PC-3 (cell line): ENCODE measurements at regions not wholly inside any gene's neighbourhood (a gene's known extent, or its start where the extent isn't known, plus 50 kb on each side); places are given as distances from the start of the nearest gene placed in this dataset.
A peak's percentile ranks its signal among the peaks of the same experiment; 100 is the strongest.

Source experiments
- ATAC-seq: fragments of 200-7000 bp; cut with Tn5 transposase; 2 replicates; pipeline ENCODE4 v1.9.1; 2020; ENCODE audit warnings: mild to moderate bottlenecking, moderate library complexity
- BruUV-seq: library from RNA; stranded (reverse); fragments of 400-500 nt; replicated peaks from 2 replicates; lab custom pipeline; 2021; lab: Mats Ljungman, UMichigan
- CTCF ChIA-PET: fragments of 300-600 bp; sonication (Branson Sonifier 250); formaldehyde crosslinking; loops from one replicate; lab custom pipeline; 2022; ENCODE audit warnings: antibody characterized with exemption; lab: Charles Lee
- POLR2A ChIA-PET: fragments of 300-600 bp; sonication (Branson Sonifier 250); formaldehyde crosslinking; loops from one replicate; lab custom pipeline; 2022; ENCODE audit warnings: antibody characterized with exemption; ENCODE audit not compliant: unreplicated experiment; lab: Charles Lee
- DNase-seq: peaks from one replicate; pipeline ENCODE4 v3.0.0-alpha.2; 2015
- H2AFZ ChIP-seq: fragments of 300-600 bp; sonication (generic); 2 replicates; pipeline ENCODE4 v1.6.0; 2016; ENCODE audit warnings: antibody characterized with exemption, low read length
- H3F3A ChIP-seq: fragments of 300-600 bp; sonication (generic); one replicate; pipeline ENCODE4 v1.6.0; 2017; ENCODE audit warnings: antibody characterized with exemption, low read length, control low read depth, mild to moderate bottlenecking; ENCODE audit not compliant: unreplicated experiment
- H3K27ac ChIP-seq: fragments of 300-600 bp; sonication (generic); 2 replicates; pipeline ENCODE4 v1.5.1; 2016; ENCODE audit warnings: mild to moderate bottlenecking, low read length
- H3K27me3 ChIP-seq: fragments of 300-600 bp; sonication (generic); 2 replicates; pipeline ENCODE4 v1.6.1; 2016; ENCODE audit warnings: low read length, mixed read lengths
- H3K36me3 ChIP-seq: fragments of 300-600 bp; sonication (generic); 2 replicates; pipeline ENCODE4 v1.6.1; 2016; ENCODE audit warnings: low read depth, mixed run types, low read length, mixed read lengths
- H3K4me1 ChIP-seq: fragments of 300-600 bp; sonication (generic); 2 replicates; pipeline ENCODE4 v1.5.1; 2016; ENCODE audit warnings: low read length; ENCODE audit not compliant: insufficient read depth
- H3K4me2 ChIP-seq: fragments of 300-600 bp; sonication (generic); 2 replicates; pipeline ENCODE4 v1.6.0; 2016; ENCODE audit warnings: low read length
- H3K4me3 ChIP-seq: fragments of 300-600 bp; sonication (generic); 2 replicates; pipeline ENCODE4 v1.5.1; 2016; ENCODE audit warnings: mild to moderate bottlenecking, low read length, mixed read lengths
- H3K79me2 ChIP-seq: fragments of 300-600 bp; sonication (generic); 2 replicates; pipeline ENCODE4 v1.6.1; 2017; ENCODE audit warnings: low read length, mixed read lengths
- H3K9ac ChIP-seq: fragments of 300-600 bp; sonication (generic); 2 replicates; pipeline ENCODE4 v1.6.0; 2016; ENCODE audit warnings: mild to moderate bottlenecking, low read length
- H3K9me2 ChIP-seq: fragments of 300-600 bp; sonication (generic); replicated peaks from 2 replicates; pipeline ENCODE4 v1.6.1; 2016; ENCODE audit warnings: mixed run types, low read length, mixed read lengths
- H3K9me3 ChIP-seq: fragments of 300-600 bp; sonication (generic); 2 replicates; pipeline ENCODE4 v1.6.1; 2016; ENCODE audit warnings: low read length, mixed read lengths
- H4K20me1 ChIP-seq: fragments of 300-600 bp; sonication (generic); 2 replicates; pipeline ENCODE4 v1.6.1; 2016; ENCODE audit warnings: low read length, mixed read lengths
- EZH2 ChIP-seq: fragments of 300-600 bp; sonication (generic); IDR thresholded peaks from one replicate; pipeline ENCODE4 v1.6.1; 2017; ENCODE audit warnings: antibody characterized with exemption, mild to moderate bottlenecking, low read length; ENCODE audit not compliant: unreplicated experiment
- EZH2phosphoT487 ChIP-seq: fragments of 300-600 bp; sonication (generic); IDR thresholded peaks from 2 replicates; pipeline ENCODE4 v1.6.1; 2018; ENCODE audit warnings: mild to moderate bottlenecking, antibody characterized with exemption, low read length, borderline replicate concordance
- intact Hi-C: fragments of 100-400 bp; cut with micrococcal nuclease; formaldehyde crosslinking; loops from 2 replicates; pipeline ENCODE4 v1.9.0; 2023
- TF ChIP-seq, protein P1 (sequence below): fragments of 300-600 bp; sonication (generic); conservative IDR thresholded peaks from 2 replicates; pipeline ENCODE4 v1.5.1; 2017; ENCODE audit warnings: antibody characterized with exemption, low read depth, mild to moderate bottlenecking, low read length

DNA sequence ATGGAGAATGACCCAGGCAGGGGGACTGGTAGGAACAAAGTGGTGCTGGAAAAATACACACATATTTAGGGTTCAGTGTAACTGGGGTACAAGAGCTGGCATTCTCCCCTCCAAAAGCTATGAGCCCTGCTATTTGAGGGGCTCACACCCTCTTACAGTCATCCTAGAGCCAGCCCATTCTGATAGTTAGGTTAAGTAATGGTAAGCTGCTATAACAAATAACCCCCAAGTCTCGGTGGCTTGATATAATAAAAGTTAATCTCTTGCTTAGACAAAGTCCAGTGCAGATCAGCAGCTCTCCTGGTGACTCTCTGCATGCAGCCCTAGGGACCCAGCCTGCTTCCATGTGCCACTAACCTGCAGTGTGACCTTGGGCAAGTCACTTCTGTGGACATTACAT, 234.9 kb upstream of the HES1 start:
- TF ChIP-seq EZH2phosphoT487 (no peak), EZH2 (no peak)
- TF ChIP-seq, protein P1, sequence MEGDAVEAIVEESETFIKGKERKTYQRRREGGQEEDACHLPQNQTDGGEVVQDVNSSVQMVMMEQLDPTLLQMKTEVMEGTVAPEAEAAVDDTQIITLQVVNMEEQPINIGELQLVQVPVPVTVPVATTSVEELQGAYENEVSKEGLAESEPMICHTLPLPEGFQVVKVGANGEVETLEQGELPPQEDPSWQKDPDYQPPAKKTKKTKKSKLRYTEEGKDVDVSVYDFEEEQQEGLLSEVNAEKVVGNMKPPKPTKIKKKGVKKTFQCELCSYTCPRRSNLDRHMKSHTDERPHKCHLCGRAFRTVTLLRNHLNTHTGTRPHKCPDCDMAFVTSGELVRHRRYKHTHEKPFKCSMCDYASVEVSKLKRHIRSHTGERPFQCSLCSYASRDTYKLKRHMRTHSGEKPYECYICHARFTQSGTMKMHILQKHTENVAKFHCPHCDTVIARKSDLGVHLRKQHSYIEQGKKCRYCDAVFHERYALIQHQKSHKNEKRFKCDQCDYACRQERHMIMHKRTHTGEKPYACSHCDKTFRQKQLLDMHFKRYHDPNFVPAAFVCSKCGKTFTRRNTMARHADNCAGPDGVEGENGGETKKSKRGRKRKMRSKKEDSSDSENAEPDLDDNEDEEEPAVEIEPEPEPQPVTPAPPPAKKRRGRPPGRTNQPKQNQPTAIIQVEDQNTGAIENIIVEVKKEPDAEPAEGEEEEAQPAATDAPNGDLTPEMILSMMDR, result no peak
- BruUV-seq, result no TSS peak
- Histone ChIP-seq H3K4me1 (peaks cover 15% of the 10 kb centered on the region), H4K20me1 (no peaks in the 10 kb centered on the region), H3K9ac (no peak overlapping the region), H3K27me3 (no peaks in the 10 kb centered on the region), H3K79me2 (no peaks in the 10 kb centered on the region), H3K9me3 (no peaks in the 10 kb centered on the region), H3K4me2 (no peak overlapping the region), H3K27ac (no peak overlapping the region), H3F3A (no peaks in the 10 kb centered on the region), H2AFZ (no peak overlapping the region), H3K36me3 (no peaks in the 10 kb centered on the region), H3K4me3 (no peak overlapping the region), H3K9me2 (no peaks in the 10 kb centered on the region)
- ChIA-PET CTCF (no interaction called here), POLR2A (no interaction called here)
- ATAC-seq (no peak), DNase-seq (no peak)
- intact Hi-C loops, result no loop called here

DNA sequence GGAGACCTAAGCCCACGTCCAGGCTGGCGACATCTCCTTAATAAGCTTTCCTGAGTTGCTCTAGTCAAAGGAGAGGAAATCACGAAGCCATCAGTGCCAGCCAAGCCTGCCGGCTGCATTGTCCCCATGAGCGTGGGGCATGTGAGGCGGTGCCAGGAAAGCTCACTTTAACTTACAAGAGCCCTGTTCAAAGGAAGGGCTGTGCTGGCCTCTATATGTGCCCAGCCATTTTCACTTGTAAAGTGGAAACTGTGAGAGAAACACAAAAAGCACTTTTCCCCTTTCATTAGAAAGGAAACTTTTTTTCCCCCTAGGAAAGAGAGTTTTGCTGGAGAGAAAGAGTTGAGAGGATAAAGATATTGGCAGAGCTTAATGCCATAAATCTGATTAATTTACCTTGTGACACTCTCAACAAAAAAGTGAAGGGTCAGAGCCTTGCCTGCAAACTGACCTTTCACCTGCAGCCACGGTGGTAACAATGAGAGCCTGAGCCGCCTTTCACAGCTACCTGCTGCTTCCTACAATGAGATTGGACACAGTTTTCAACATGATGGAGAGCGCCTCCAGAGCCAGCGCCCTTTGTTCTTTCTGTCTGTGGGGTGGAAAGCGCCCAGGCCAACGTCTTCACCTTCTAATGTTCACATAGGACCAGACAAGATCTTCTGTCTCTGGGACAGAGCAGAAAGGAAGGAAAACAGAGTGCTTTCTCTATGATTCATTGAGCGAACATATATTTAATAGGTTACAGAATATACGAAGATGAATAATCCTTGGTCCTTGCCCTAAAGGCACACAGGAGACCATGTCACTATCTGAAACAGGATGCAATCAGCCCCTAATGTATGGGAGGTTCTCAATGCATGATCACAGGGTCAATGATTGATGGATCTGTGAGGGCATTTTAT, 233.1 kb upstream of the HES1 start:
- DNase-seq (peak; percentile 76), ATAC-seq (peak; percentile 92)
- H3K27me3 ChIP-seq, result no peaks in the 10 kb centered on the region
- peak overlapping the region; percentile 36 for H3K27ac ChIP-seq
- no peak overlapping the region for H3K9ac ChIP-seq
- no peak overlapping the region for H3K4me3 ChIP-seq
- H3F3A ChIP-seq, result no peaks in the 10 kb centered on the region
- H3K4me2 ChIP-seq, result peak overlapping the region; percentile 55
- H3K9me2 ChIP-seq, result no peaks in the 10 kb centered on the region
- no peaks in the 10 kb centered on the region for H4K20me1 ChIP-seq
- no TSS peak for BruUV-seq
- intact Hi-C loops, result no loop called here
- ChIA-PET CTCF (no interaction called here), POLR2A (no interaction called here)
- no peaks in the 10 kb centered on the region for H3K36me3 ChIP-seq
- peak overlapping the region; percentile 25; the same call in 1 of the 2 replicates for H2AFZ ChIP-seq
- H3K9me3 ChIP-seq, result no peaks in the 10 kb centered on the region
- TF ChIP-seq, protein P1, result no peak
- TF ChIP-seq EZH2phosphoT487 (no peak), EZH2 (no peak)
- H3K4me1 ChIP-seq, result peaks cover 15% of the 10 kb centered on the region
- H3K79me2 ChIP-seq, result no peaks in the 10 kb centered on the region

DNA sequence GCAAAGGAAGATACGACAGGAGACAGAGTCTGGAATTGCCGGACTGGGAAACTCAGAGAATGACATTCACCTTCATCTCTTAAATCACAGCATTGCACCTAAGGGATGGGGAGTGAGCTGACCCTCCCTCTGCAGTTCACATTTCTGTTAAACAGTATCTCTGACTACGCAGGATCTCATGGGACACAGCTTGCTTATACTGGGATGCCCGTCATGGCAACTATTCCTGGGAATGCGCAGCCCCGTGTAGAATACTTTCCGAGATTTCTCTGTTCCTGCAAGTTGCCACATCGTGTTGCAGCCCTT, 232.5 kb upstream of the HES1 start:
- Histone ChIP-seq H3K27ac (peak overlapping the region; percentile 22), H3F3A (no peaks in the 10 kb centered on the region), H3K4me3 (no peak overlapping the region), H3K79me2 (no peaks in the 10 kb centered on the region), H3K9me2 (no peaks in the 10 kb centered on the region), H3K9ac (no peak overlapping the region), H2AFZ (no peak overlapping the region), H3K27me3 (no peaks in the 10 kb centered on the region), H3K9me3 (no peaks in the 10 kb centered on the region), H4K20me1 (no peaks in the 10 kb centered on the region), H3K36me3 (no peaks in the 10 kb centered on the region), H3K4me2 (peak overlapping the region; percentile 55; the same call in 1 of the 2 replicates), H3K4me1 (peaks cover 15% of the 10 kb centered on the region)
- intact Hi-C loops, result no loop called here
- ATAC-seq (no peak), DNase-seq (no peak)
- ChIA-PET CTCF (no interaction called here), POLR2A (no interaction called here)
- TF ChIP-seq EZH2 (no peak), EZH2phosphoT487 (no peak)
- TF ChIP-seq, protein P1, result no peak
- no TSS peak for BruUV-seq
